ENCODE measurements at regions not wholly inside any gene's neighbourhood (a gene's known extent, or its start where the extent isn't known, plus 50 kb on each side); places are given as distances from the start of the nearest gene placed in this dataset.

DNA sequence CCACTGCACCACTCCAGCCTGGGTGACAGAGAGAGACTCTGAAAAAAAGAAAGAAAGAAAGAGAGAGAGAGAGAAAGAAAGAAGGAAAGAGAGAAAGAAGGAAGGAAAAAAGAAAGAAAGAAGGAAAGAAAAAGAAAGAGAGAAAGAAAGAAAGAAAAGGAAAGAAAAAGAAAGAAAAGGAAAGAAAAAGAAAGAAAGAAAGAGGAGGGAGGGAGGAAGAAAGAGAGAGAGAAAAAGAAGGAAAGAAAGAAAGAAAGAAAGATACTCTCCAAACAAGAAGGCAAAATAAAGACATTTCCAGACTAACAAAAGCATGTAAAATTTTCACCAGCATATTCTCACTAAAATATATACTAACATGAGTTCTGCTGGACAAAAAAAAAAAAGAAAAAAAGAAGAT is 228.7 kb downstream of the DPH6 start:
- TF ChIP-seq, protein P1, sequence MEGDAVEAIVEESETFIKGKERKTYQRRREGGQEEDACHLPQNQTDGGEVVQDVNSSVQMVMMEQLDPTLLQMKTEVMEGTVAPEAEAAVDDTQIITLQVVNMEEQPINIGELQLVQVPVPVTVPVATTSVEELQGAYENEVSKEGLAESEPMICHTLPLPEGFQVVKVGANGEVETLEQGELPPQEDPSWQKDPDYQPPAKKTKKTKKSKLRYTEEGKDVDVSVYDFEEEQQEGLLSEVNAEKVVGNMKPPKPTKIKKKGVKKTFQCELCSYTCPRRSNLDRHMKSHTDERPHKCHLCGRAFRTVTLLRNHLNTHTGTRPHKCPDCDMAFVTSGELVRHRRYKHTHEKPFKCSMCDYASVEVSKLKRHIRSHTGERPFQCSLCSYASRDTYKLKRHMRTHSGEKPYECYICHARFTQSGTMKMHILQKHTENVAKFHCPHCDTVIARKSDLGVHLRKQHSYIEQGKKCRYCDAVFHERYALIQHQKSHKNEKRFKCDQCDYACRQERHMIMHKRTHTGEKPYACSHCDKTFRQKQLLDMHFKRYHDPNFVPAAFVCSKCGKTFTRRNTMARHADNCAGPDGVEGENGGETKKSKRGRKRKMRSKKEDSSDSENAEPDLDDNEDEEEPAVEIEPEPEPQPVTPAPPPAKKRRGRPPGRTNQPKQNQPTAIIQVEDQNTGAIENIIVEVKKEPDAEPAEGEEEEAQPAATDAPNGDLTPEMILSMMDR (IDR thresholded peaks at IDR 0.05) = no peak
- TF ChIP-seq POLR2A (IDR thresholded peaks at IDR 0.05) = no peak
